ENCODE measurements at regions not wholly inside any gene's neighbourhood (a gene's known extent, or its start where the extent isn't known, plus 50 kb on each side); places are given as distances from the start of the nearest gene placed in this dataset.
A peak's percentile ranks its signal among the peaks of the same experiment; 100 is the strongest.
"Not testable (repeated sequence)": the region's sequence is repeated elsewhere in the genome, so short reads cannot be mapped to it uniquely, and the experiment has no call there.

DNA sequence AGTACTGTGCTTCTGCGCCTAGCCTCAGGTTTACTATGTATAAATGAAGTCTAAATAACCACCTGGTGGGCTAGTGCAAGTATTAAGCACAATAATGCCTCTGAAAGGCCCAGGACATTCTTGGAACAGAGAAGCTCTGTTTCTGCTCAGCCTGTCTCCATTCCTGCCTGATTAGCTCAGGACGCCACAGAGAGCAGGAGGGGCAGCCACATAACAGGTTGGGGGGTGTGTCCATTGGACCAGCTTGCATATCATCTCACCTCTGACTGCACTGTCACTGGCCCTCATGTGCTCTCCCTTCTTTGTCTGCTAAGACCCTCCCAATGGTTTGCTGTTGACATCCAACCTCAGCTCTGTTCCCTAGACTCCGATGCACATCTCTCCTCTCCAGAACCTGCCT is 52.8 kb upstream of the IKZF1 start:
- DNase-seq = no peak

DNA sequence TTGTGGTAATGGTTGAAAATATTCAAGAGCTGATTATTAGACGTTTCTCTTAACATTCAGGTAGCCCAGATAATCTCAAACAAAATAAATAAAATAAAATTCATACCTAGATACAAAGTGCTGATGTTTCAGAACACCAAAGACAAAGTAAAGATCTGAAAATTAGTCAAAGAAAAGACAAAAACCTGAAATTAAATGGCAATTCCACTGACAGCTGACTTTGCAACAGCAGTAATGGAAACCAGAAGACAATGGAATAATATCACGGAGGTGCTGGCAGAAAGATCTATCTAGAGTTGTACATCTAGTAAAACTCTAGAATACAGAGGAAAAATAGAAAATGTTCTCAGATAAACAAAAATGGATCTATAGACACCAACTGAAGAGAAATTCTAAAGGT is 58.0 kb upstream of the IKZF1 start:
- no peak for DNase-seq

DNA sequence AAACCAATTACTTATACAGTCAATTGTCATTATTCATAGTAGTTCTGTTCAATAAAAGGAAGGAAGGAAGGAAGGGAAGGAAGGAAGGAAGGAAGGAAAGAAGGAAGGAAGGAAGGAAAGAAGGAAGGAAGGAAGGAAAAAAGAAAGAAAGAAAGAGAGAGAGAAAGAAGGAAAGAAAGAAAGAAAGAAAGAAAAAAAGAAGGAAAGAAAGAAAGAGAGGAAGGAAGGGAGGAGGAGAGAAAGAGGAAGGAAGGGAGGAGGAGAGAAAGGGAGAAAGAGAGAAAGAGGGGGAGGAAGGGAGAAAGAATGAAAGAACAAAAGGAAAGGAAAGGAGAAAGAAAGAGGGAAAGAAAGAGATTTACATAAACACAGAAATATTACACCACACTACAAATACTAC is 62.4 kb upstream of the IKZF1 start:
- DNase-seq = not testable (repeated sequence)

DNA sequence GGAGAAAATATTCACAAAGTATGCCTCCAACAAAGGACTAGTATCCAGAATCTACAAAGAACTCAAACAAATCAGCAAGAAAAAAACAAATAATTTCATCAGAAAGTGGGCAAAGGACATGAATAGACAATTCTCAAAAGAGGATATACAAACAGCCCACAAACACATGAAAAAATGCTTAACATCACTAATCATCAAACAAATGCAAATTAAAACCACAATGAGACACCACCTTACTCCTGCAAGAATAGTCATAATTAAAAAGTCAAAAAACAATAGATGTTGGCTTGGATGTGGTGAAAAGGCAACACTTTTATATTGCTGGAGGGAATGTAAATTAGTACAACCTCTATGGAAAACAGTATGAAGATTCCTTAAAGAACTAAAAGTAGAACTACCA is 63.8 kb upstream of the IKZF1 start:
- DNase-seq = not testable (repeated sequence)

DNA sequence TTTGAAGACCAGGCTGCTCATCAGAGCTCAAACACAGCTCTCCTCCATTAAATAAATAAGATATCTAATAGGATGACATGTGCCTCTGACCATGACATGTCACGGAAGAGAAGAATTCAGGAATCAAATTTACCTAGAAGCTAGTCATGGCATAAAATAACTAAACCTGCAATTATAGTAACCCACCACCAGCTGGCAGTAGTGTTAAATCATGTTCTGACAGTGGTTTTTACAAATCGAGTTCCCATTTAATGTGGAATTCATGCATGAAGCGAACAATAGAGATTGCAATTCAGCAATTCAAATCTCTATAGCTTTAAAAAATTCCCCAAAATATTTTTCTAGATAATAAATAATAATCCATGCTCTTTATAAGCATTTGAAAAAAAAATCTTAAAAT is 74.6 kb upstream of the IKZF1 start:
- no peak for DNase-seq

DNA sequence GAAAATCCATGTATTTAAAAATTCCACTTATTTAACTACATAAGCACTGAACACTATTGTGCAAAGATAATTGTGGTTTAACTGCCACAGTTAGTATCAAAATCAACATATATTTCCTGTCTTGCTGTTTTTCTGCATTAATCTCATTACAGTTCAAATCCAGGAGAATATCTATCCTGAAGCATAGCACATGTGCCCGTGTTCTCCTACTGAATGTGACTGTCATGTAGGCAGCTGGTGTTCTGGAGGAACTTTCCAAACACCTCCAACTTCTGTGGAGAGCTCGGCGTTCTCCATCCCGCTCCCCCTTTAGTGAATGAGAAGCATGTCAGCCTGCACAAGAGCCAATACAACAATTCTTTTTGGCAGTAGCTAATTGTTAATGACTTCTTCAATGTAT is 76.4 kb upstream of the IKZF1 start:
- no peak for DNase-seq

DNA sequence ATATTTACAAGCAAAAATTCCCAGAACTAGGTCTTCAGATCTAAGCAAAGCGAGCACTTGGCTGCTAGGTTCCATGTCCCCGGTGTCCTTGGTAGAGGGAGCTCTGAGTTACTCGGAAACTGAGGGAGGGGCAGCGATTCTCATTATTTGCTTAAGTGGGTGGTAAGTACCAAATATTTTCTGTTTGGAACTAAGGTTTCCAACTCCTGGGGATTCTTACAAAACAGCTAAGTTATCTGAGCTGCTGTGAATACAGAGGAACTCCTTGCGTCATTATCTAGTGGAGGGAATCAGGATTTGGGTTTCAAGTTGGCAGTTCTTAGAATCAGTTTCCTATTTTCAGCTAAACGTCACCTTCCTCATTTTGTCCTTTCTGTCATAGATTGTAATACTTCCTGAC is 76.8 kb upstream of the IKZF1 start:
- no peak for DNase-seq

DNA sequence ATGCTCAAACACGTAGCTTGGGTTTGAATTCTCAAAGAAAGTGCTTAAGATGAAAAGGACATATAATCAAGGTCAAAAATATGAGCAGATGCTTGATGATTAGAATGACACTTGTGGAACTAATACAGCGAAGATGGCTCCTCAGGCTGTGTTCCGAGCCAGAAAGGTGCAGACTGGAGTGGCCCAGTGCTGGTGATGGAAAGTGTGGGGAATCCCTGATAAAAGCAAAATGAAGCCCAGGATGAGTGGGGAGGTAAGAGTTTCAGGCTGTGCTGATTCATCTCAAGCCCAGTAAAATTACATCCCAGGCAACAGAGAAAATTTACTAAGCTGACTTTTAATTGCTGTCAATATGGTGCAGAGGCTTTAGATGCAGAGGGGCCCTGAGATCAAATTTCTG is 77.8 kb upstream of the IKZF1 start:
- no peak for DNase-seq

DNA sequence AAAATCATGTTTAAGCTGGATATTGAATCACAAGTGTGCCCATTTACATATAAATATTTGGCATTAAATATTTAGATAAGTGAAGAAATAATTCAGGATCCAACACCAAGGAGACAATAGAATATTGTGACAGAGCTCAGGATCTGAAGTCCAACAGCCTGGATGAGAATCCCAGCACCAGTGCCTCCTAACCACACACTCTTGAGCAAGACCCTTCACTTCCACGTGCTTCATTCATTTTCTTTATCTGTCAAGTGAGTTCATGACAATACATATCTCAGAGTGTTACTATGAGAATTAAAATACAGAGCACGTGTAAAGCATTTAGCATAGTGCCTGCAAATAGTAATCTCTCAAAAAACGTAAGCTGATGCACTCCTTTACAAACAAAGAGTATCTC is 78.4 kb upstream of the IKZF1 start:
- DNase-seq = no peak

DNA sequence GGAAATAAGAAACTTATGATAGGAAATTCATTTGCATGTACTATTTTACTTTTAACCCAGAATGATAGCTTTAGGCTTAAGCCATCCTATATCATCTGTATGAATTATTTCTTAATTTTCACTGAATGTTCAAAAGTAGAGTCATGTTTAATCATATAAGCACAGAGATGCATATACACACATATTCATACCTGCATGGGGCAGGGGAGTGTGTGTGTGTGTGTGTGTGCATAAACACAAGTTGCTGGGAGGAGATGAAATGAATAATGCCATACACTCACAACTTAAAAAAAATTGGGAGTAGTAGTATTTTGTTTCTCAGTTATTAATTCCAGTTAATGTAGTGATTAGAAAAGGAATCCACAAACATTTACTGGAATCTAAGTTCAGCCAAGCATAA is 83.1 kb upstream of the IKZF1 start:
- DNase-seq = no peak

DNA sequence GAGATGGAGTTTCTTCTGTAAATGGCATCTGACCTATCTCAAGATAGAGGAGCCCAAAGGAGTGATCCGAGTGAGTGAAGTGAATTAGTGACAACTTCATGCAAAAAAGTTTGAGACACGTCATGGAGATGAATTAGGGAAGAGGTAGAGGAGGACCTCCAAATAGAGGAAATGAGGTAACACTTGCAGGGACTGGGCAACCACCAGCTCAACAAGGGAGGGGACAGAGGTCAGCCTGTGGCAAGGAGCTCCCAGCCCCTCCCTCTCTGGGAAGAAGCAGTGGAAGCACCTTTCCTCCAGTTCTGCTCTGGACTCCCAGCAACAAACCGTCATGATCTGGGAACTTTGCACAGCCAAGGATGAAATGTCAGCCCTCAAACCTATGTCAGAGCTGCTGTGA is 83.5 kb upstream of the IKZF1 start:
- DNase-seq = no peak

DNA sequence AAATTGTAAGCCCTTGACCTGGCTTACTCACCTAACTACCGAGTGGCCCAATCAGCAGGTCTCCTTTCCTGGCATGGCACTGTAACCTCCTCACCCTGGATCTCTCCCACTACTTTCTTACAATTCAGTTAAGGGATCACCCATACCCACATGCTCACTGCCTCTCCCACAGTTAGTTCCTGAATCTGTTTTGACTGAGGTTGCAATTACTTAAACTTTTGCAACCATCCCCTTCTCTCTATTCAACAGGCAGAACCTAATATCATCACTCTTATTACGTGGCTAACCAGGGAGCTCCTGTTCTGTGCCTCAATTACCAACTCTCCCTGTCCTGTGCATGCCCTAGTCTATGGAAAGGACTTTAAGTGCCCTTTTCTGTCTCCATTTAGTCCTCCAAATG is 84.2 kb upstream of the IKZF1 start:
- no peak for DNase-seq

DNA sequence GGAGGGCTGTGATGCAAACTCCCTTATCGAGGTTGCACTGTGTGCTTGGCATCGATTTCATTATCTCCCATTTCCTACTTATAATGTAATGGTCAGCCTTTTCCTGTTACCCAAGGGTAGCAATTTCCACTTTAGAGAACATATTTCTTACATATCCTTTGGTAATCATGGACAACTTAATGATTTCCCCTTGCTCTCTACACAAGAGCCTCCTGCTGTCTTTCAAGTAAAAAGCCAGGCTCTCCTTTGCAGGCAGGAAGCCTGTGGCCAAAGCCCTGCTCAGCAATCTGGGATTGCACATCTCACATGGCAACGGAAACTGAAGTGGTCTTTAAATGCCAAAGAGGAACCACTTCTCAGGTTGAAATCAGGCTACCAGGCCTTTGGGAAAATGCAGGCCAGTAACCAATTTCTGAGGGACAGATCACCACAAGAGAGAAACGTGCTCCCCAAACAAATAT is 86.7 kb upstream of the IKZF1 start:
- no peak for DNase-seq

DNA sequence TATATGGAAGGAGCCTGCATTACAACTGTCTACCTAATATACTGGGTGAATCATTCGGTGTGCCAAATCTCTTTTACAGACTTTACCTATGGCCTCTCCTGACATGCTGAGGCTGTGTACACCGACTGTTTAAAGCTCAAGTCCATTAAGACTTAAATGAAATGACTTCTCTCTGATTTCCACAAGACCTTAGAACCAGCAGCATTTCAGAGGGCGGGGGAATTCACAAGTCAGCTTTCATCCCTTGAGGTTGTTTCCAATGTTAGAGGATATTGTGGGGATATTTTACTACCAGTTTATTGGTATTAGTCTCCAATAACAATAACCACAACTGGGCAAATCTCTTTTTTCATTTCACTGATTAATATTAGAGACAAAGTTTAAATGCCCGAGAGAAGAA is 87.1 kb upstream of the IKZF1 start:
- no peak for DNase-seq

DNA sequence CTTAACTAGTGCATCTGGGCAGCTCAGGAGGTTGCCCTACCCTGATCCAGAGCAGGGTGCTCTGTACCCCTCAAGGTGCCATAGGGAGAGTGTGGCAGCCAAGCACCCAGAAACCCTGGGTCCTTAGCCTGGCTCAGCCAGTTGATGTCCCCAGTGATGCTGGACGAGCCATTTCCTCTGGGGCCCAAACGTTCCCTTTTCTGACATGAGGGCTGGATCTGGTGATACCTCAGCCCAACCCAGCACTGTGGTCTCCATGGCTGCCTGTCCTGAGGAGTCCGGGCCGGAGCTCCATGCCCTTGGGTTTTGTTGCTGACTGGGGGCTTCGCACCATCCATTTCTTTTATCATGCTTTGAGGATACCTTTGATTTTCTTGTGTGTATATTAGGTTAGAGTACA is 87.9 kb upstream of the IKZF1 start:
- peak; percentile 48 for DNase-seq

DNA sequence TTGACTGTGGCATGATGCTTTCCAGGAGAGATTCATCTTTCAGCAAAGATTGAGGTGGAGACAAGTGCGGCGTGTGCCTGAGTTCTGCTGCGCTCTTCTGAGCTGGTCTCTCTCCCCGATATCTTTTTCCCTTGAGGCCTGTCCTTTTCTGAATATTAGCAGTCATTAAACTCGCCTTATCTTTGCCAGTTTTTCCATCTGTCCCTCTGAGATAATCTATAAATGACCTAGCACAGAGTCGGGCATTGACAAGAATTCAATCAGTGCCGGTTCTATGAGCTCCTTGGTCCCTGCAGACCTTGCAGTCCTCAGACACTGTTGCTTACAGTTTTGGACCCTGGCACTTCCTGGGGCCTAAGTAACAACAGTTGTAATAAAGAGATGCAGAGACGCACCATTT is 89.7 kb upstream of the IKZF1 start:
- DNase-seq = no peak

DNA sequence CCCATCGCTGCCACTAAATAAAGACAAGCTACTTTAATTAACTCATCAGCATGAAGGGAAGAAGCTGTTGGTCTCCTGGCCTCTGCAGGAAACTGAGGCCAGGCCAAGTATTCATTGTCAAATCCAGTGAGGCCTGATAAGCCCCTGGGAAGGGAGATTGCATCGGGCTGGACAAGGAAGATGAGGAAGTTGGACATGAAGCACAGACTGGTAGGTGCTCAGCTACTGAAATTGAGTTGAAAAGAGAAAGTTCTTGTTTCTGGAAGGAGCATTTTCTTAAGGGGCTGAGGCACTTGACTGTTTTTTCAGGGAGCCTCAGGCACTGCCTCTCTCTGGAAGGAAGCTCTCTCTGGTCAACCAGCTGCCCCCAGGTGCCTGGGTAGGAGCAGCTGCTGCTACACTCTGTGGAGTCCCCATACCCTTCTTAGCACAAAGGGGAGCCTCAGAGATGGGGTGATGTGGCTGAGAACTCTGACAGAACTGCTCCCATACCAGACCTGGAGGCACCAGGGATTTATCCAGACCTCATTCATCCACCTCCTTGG is 90.3 kb upstream of the IKZF1 start:
- no peak for DNase-seq

DNA sequence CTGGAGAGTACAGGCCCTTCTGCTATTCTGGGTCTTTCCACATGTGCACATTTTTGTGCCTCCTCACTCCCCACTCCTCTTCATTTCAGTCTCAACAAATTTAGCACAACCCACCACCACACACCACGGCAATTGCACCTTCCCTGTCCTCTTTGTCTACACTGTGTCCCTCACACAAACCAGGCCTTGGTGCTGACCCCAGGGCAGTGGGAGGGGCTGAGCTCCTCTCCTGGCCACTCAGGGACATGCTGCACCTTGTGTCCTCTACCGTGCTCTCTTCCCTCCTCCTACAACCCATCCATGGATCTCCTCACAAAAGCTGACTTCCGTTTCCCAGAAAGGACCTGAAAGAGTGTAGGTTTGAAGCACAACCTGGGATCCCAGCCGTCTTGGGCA is 90.9 kb upstream of the IKZF1 start:
- DNase-seq = no peak

DNA sequence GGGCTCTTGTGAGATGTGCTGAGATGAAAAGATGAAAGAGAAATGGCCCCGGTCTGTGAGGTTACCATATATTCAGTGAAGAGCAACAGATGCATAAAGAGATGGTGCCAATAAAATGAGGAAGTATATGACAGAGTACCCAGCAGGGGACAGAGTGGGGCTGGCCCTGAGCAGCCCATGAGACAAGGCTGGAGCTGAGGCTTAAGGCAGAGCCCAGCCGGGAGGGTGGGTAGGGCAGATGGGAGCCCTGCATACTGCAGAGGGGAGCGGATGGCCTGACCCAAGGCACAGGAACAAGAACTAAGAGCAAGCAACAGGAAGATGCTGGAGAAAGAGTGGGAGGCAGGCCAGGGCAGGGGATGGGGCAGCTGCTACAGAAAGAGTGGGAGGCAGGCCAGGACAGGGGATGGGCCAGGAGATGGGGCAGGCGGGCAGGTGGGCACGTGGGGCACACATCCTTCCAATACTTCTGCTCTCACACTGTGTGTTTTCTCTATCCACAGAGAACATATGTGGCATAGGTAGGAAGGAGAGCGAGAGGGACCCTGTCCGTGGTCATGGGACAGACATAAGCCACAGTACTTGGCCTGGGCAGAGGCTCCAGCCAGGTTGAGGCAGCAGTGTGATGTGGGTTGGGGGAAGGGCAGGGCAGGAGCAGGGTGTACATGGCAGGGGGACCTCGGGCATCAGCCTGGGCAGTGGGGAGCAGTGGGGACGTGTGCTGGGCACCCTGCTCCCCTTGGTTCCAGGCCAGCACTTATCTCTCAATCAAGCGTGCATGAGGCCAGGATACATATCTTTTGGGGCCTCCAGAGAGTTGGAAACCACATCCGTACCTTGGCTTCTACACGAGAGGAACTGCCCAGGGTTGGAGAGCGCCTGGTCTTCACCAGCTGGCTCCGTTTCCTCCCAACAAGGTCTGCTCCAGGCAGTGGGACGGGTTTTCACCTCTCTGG is 91.6 kb upstream of the IKZF1 start:
- no peak for DNase-seq

DNA sequence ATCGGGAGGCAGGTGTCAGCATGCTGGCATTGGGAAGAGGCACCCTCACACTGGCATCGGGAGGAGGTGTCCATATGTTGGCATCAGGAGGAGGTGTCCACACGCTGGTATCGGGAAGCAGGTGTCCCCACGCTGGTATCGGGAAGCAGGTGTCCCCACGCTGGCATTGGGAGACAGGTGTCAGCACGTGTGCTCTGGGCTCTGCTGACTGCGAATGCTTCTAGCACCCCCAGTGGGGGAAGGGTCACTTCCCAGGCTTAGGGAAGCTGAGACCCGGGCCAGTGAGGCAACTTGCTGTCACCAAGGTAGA is 92.5 kb upstream of the IKZF1 start:
- no peak for DNase-seq

DNA sequence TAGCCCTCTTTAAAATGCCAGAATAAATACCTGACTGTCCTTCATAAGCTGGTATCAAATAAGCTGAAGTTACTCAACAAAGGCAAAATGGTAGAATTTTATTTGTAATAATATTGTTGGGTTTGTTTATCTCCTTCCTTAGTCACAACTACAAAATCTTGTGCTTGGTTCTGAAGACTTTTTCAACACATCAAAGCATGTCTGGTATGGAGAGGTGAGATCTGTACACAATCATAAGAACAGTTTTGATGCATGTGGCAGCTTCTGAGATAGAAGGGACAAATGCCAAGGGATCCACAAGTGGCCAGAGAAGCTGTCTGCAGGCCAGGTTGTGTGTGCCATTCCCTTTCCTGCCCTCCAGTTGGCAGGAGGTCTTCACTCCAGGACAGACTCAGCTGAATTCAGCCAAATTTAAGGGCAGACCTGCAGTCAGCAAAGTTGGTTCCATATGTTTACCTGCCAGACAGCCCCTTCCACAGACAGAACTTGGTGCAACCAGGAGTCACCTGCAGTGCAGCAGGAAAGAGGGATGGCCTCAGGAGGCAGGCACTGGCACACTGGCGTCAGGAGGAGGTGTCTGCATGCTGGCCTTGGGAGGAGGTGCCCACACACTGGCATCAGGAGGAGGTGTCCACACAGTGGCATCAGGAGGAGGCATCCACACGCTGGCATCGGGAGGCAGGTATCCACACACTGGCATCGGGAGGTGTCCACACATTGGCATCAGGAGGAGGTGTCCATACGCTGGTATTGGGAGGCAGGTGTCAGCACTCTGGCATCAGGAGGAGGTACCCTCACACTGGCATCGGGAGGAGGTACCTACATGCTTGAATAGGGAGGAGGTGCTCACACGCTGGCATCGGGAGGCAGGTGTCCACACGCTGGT is 93.1 kb upstream of the IKZF1 start:
- DNase-seq = no peak

DNA sequence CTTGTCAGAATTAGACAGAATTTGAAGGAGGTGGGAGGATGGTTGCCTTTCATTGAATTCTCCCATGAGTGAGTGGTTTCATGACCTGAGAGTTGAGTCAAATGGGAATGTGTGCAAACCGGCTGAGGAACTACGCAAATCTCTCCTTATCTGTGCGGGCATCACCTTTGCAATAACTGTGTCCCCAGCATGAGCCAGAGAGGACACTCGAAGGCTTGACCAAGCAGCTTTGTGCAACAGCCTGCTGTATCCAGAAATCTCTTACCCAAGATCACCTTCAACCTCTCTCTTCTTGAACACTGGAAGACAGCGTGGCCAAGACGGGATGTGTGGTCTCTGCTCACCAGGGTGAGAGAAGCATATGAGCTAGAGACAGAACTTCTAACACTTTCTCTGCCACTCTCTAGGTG is 93.8 kb upstream of the IKZF1 start:
- peak; percentile 69 for DNase-seq

DNA sequence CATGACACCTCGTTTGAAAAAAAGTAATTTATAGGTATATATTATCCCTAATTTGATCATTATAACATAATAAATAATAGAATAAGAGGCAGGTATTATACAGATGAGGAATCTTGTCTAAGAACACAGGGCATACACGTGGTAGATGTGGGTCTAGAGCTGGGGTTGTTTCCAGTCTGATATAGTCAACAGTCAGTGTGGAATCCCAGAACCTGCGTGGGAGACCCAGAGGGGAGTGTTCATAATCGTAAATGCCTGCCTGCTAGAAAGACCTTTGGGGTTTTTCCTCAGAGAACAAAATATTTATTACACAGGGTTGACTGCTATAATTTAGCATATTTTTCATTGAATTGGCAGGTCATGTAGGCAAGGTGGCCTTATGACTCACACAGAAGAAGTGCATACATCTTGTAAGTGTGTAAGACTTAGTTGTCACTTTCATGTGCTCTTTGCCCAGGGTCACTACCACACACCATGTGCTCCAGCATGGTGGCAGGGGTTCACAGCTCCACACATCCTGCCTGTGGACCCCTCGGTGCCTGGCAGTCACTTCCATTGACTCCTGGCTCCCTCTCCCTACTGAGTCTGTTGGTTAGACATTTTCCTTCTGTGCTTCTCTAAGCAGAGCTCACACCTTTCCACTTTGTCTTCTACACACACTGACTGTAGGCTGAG is 94.9 kb upstream of the IKZF1 start:
- DNase-seq = peak; percentile 69
